Thymus (tissue), 11 donors: ENCODE measurements at regions not wholly inside any gene's neighbourhood (a gene's known extent, or its start where the extent isn't known, plus 50 kb on each side); places are given as distances from the start of the nearest gene placed in this dataset.

Experiments
- DNase-seq, 9 donors: peaks; one replicate each; pipeline ENCODE4 v3.0.0-alpha.2; 2013; ENCODE audit warnings: low spot score in 9 of 9, low read depth in 6 of 9, missing footprints in 1 of 9
- H3K27ac ChIP-seq, 2 donors: one replicate each; pipeline ENCODE4 v1.5.1; 2013; ENCODE audit warnings: control low read depth in 1 of 2, low read depth in 1 of 2, low read length in 1 of 2, mild to moderate bottlenecking in 1 of 2, moderate library complexity in 1 of 2
- H3K27me3 ChIP-seq, 2 donors: one replicate each; pipeline ENCODE4 v1.5.1; 2013; ENCODE audit warnings: low read length in 1 of 2; ENCODE audit not compliant: control insufficient read depth in 2 of 2, insufficient read depth in 1 of 2
- H3K36me3 ChIP-seq, 2 donors: one replicate each; pipeline ENCODE4 v1.5.1; 2013; ENCODE audit warnings: low read length in 1 of 2, mild to moderate bottlenecking in 1 of 2, moderate library complexity in 1 of 2; ENCODE audit not compliant: control insufficient read depth in 2 of 2, insufficient read depth in 2 of 2
- H3K4me1 ChIP-seq, 2 donors: one replicate each; pipeline ENCODE4 v1.5.1; 2013; ENCODE audit warnings: low read length in 2 of 2; ENCODE audit not compliant: control insufficient read depth in 2 of 2, insufficient read depth in 2 of 2
- H3K4me3 ChIP-seq, 2 donors: one replicate each; pipeline ENCODE4 v1.5.1; 2013; ENCODE audit warnings: low read length in 2 of 2, control low read depth in 1 of 2, mild to moderate bottlenecking in 1 of 2
- H3K9me3 ChIP-seq, 2 donors: one replicate each; pipeline ENCODE4 v1.5.1; 2013; ENCODE audit warnings: low read length in 1 of 2, mild to moderate bottlenecking in 1 of 2; ENCODE audit not compliant: control insufficient read depth in 2 of 2, insufficient read depth in 1 of 2
- WGBS: extraction: QIAGEN DNeasy Blood & Tissue Kit; methylation state at CpG from one replicate; pipeline ENCODE4 v1.1.7; 2013; 5-methylcytosine and 5-hydroxymethylcytosine counted together
- donor health status: healthy.

DNA sequence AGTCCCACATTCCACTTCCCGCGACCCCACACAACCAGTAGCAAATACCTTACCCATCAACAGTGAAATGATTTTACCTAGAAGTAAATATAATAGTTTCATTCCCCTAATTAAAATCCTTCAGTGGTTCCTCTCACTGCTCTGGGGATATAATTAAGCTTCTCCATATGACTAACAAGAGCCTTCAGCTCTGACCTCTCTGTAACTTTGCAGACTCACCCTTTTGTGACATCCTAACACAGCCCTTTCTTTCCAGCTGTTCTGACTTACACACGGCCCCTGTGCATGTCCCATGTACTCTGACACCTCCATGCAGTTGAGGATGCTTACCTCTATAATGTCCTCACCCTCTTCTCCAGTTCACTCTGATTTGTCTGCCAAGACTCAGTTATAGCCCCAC lies 137.3 kb upstream of the SPAG17 start:
- DNase-seq, result no peak
- H3K4me3 ChIP-seq, result no peak overlapping the region
- H3K9me3 ChIP-seq, result no peaks in the 10 kb centered on the region
- 87% methylated on average over 3 of the region's 3 CpGs for WGBS
- H3K27ac ChIP-seq, result no peak overlapping the region
- H3K4me1 ChIP-seq, result no peaks in the 10 kb centered on the region
- no peaks in the 10 kb centered on the region for H3K27me3 ChIP-seq
- H3K36me3 ChIP-seq, result no peaks in the 10 kb centered on the region

- 78% methylated on average over 6 of the region's 6 CpGs for WGBS
- Histone ChIP-seq H3K27me3 (no peaks in the 10 kb centered on the region), H3K36me3 (no peaks in the 10 kb centered on the region), H3K4me1 (no peaks in the 10 kb centered on the region), H3K27ac (no peak overlapping the region), H3K9me3 (no peaks in the 10 kb centered on the region), H3K4me3 (no peak overlapping the region)
- no peak for DNase-seq
Measured at GRCh38 chr1:118321840-118322239, 136.8 kb upstream of the SPAG17 start.

- DNase-seq, result no peak
- Histone ChIP-seq H3K9me3 (no peaks in the 10 kb centered on the region), H3K4me1 (no peaks in the 10 kb centered on the region), H3K27ac (no peak overlapping the region), H3K4me3 (no peak overlapping the region), H3K27me3 (no peaks in the 10 kb centered on the region), H3K36me3 (no peaks in the 10 kb centered on the region)
- WGBS, result 91% methylated on average over 6 of the region's 6 CpGs
Measured at GRCh38 chr1:118317842-118318614, 133.0 kb upstream of the SPAG17 start.

DNA sequence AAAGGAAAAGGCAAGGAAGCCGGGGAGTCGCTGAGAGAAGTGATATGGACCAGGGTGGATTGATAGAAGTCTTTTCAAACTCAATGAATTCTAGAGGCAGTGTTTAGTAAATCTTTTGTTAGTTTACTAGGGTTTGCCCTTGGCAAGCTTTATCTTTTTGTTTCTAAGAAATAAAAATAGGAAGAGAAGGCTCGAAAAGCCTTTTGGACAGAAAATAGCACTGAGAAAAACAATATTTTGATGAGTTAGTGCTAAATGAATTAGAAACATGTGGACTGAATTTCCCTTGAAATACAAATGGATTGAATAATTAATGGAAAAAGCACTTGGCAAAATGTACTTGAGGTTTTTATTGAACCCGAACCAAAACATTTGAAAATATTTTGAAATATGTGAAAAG lies 121.8 kb upstream of the SPAG17 start:
- H3K4me1 ChIP-seq, result no peaks in the 10 kb centered on the region
- no peak overlapping the region for H3K4me3 ChIP-seq
- no peak for DNase-seq
- H3K9me3 ChIP-seq, result no peaks in the 10 kb centered on the region
- WGBS, result 94% methylated on average over 4 of the region's 4 CpGs
- no peaks in the 10 kb centered on the region for H3K27me3 ChIP-seq
- H3K36me3 ChIP-seq, result no peaks in the 10 kb centered on the region
- H3K27ac ChIP-seq, result no peak overlapping the region

DNA sequence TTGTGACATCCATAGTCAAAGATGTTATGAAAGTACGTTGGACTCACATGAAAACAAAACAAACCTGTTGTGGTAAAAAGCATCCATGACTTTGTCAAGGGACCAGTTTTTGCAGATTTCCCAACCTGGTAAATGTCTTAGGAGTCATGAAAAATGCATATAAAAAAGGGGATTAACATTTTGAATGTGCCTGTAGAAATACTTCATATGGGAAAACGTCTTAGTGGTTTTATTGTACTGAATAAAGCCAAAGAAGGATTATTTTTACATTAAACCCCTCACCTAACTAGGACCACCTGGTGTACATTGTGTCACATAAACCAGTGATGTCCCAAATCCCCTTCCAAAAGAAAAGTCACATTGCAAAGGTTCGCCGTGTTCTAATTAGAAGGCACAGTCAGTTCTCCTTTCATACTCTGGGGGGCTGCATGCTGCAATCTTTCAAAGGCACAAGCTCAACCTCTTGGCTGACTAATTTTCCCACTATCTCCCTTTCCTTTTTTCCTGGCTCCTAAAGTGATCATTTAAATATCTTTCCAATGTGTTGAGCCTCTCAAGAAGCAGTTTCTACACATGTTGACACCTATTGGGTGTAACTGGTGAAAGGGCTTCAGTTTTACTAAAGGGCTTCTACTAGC lies 119.8 kb upstream of the SPAG17 start:
- WGBS, result 62% methylated on average over 4 of the region's 4 CpGs
- DNase-seq, result no peak
- Histone ChIP-seq H3K4me1 (no peaks in the 10 kb centered on the region), H3K27ac (no peak overlapping the region), H3K36me3 (no peaks in the 10 kb centered on the region), H3K9me3 (no peaks in the 10 kb centered on the region), H3K4me3 (no peak overlapping the region), H3K27me3 (no peaks in the 10 kb centered on the region)

DNA sequence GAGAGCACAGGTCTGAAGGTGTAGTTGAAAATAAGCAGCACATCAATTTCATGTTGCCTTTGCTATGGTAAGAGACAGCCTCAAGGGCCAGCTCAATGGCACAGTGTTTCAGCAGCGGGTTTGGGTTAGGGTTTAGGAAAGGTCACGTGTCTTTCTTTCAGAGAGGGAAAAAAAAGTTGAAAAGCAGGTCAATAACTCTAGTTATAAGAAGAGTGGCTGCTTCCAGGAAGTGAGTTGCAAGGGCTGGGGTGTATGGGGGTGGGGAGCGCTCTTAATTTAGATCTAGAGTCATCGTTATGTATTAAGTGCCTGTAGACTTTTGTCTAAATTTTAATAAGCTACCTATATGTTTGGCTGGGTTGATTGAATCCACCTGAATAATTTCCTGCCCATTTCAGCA lies 118.5 kb upstream of the SPAG17 start:
- Histone ChIP-seq H3K4me3 (no peak overlapping the region), H3K4me1 (no peaks in the 10 kb centered on the region), H3K27me3 (no peaks in the 10 kb centered on the region), H3K36me3 (no peaks in the 10 kb centered on the region), H3K9me3 (no peaks in the 10 kb centered on the region), H3K27ac (no peak overlapping the region)
- 66% methylated on average over 4 of the region's 4 CpGs for WGBS
- DNase-seq, result no peak

- H3K36me3 ChIP-seq, result no peaks in the 10 kb centered on the region
- no peak for DNase-seq
- H3K27ac ChIP-seq, result no peak overlapping the region
- no peaks in the 10 kb centered on the region for H3K27me3 ChIP-seq
- no peaks in the 10 kb centered on the region for H3K9me3 ChIP-seq
- no peak overlapping the region for H3K4me3 ChIP-seq
- no peaks in the 10 kb centered on the region for H3K4me1 ChIP-seq
Measured at GRCh38 chr1:118303064-118303463, 118.0 kb upstream of the SPAG17 start.

- no peak for DNase-seq
- 82% methylated on average over 1 of the region's 1 CpG for WGBS
- no peaks in the 10 kb centered on the region for H3K36me3 ChIP-seq
- H3K4me1 ChIP-seq, result no peaks in the 10 kb centered on the region
- no peaks in the 10 kb centered on the region for H3K9me3 ChIP-seq
- no peaks in the 10 kb centered on the region for H3K27me3 ChIP-seq
- H3K4me3 ChIP-seq, result no peak overlapping the region
- H3K27ac ChIP-seq, result no peak overlapping the region
Measured at GRCh38 chr1:118302145-118302544, 117.1 kb upstream of the SPAG17 start.

- no peak for DNase-seq
- no peaks in the 10 kb centered on the region for H3K9me3 ChIP-seq
- no peaks in the 10 kb centered on the region for H3K27me3 ChIP-seq
- H3K4me3 ChIP-seq, result no peak overlapping the region
- no peak overlapping the region for H3K27ac ChIP-seq
- H3K4me1 ChIP-seq, result no peaks in the 10 kb centered on the region
- no peaks in the 10 kb centered on the region for H3K36me3 ChIP-seq
Measured at GRCh38 chr1:118300808-118301207, 115.8 kb upstream of the SPAG17 start.
